ENCODE measurements at regions not wholly inside any gene's neighbourhood (a gene's known extent, or its start where the extent isn't known, plus 50 kb on each side); places are given as distances from the start of the nearest gene placed in this dataset.

DNA sequence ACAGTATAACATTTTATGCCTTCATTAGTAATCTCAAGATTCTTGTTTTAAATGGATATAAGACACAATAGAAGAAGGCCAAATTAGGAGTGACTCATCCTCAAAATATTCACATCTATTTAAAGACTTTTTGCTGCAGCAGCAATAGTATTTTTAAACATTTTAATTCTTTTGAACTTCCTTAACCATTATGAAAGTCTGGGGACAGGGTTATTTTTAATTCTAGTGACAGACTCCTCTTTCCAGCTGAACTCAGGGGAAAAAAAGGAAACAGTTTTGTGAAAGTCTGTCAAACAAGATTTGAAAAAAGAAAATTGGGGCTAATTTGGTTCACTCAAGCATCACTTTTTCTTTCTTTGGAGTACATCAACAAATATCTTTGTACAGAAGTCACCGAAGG, 541.8 kb downstream of the NUP35 start:
- Histone ChIP-seq H3K4me3 (ENCODE audit: low read length) (no peak overlapping the region), H3K79me2 (replicated peaks; ENCODE audit: insufficient read depth, low read length) (no peaks in the 10 kb centered on the region), H2AFZ (ENCODE audit: low read depth, low read length) (no peak overlapping the region), H3K27ac (ENCODE audit: low read length) (no peak overlapping the region), H3K9me3 (ENCODE audit: low read length) (no peaks in the 10 kb centered on the region), H3K36me3 (ENCODE audit: insufficient read depth, low read length) (no peaks in the 10 kb centered on the region), H3K9ac (ENCODE audit: low read length) (no peak overlapping the region), H3K9me2 (ENCODE audit: insufficient read depth, low read length) (no peaks in the 10 kb centered on the region), H3F3A (ENCODE audit: insufficient read depth, low read length, poor library complexity, severe bottlenecking) (no peaks in the 10 kb centered on the region), H3K4me2 (ENCODE audit: low read length) (no peak overlapping the region), H4K20me1 (ENCODE audit: insufficient read depth) (no peaks in the 10 kb centered on the region), H3K27me3 (ENCODE audit: insufficient read depth, low read depth, low read length) (no peaks in the 10 kb centered on the region)
- TF ChIP-seq MXI1 (conservative IDR thresholded peaks at IDR 0.05; ENCODE audit: poor library complexity, severe bottlenecking) = no peak
- TF ChIP-seq POLR2AphosphoS5 (IDR thresholded peaks at IDR 0.05) = no peak
- TF ChIP-seq REST (IDR thresholded peaks at IDR 0.05; ENCODE audit: borderline replicate concordance) = no peak
- no peak for TF ChIP-seq SMC3 (conservative IDR thresholded peaks at IDR 0.05; ENCODE audit: poor library complexity)
- no peak for TF ChIP-seq EZH2 (IDR thresholded peaks at IDR 0.05; ENCODE audit: borderline replicate concordance, insufficient read depth, low read length, poor library complexity, severe bottlenecking)
- TF ChIP-seq EP300 (conservative IDR thresholded peaks at IDR 0.05; ENCODE audit: poor library complexity, severe bottlenecking) = no peak
- TF ChIP-seq, protein P1, sequence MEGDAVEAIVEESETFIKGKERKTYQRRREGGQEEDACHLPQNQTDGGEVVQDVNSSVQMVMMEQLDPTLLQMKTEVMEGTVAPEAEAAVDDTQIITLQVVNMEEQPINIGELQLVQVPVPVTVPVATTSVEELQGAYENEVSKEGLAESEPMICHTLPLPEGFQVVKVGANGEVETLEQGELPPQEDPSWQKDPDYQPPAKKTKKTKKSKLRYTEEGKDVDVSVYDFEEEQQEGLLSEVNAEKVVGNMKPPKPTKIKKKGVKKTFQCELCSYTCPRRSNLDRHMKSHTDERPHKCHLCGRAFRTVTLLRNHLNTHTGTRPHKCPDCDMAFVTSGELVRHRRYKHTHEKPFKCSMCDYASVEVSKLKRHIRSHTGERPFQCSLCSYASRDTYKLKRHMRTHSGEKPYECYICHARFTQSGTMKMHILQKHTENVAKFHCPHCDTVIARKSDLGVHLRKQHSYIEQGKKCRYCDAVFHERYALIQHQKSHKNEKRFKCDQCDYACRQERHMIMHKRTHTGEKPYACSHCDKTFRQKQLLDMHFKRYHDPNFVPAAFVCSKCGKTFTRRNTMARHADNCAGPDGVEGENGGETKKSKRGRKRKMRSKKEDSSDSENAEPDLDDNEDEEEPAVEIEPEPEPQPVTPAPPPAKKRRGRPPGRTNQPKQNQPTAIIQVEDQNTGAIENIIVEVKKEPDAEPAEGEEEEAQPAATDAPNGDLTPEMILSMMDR (IDR thresholded peaks at IDR 0.05; ENCODE audit: poor library complexity, severe bottlenecking) = no peak
- no peak for TF ChIP-seq TAF1 (IDR thresholded peaks at IDR 0.05; ENCODE audit: low read depth)
- TF ChIP-seq RAD21 (conservative IDR thresholded peaks at IDR 0.05) = no peak

DNA sequence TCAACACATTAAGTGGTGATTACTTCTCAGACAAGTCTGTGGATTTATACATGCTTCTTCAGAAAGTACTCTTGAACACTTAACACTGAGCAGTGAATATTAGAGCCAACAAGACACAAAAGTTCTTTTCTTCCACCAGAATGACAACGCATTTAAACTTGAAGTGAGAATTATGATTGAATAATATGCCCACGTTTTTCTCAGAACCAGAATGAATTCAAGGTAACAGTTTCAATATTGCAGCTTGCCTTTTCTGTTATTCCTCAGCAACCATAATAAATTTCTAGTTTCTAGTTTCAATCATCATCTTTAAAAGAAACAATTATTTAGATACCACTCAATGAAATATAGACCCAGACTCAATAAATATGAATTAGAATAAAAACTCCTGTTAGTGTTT, 547.0 kb downstream of the NUP35 start:
- Histone ChIP-seq H3K4me2 (ENCODE audit: low read length) (no peak overlapping the region), H3K27me3 (ENCODE audit: insufficient read depth, low read depth, low read length) (no peaks in the 10 kb centered on the region), H2AFZ (ENCODE audit: low read depth, low read length) (no peak overlapping the region), H4K20me1 (ENCODE audit: insufficient read depth) (no peaks in the 10 kb centered on the region), H3K27ac (ENCODE audit: low read length) (no peak overlapping the region), H3K9ac (ENCODE audit: low read length) (no peak overlapping the region), H3K4me3 (ENCODE audit: low read length) (no peak overlapping the region), H3K36me3 (ENCODE audit: insufficient read depth, low read length) (no peaks in the 10 kb centered on the region), H3F3A (ENCODE audit: insufficient read depth, low read length, poor library complexity, severe bottlenecking) (no peaks in the 10 kb centered on the region), H3K79me2 (replicated peaks; ENCODE audit: insufficient read depth, low read length) (no peaks in the 10 kb centered on the region), H3K9me2 (ENCODE audit: insufficient read depth, low read length) (no peaks in the 10 kb centered on the region), H3K9me3 (ENCODE audit: low read length) (no peaks in the 10 kb centered on the region)
- TF ChIP-seq MXI1 (conservative IDR thresholded peaks at IDR 0.05; ENCODE audit: poor library complexity, severe bottlenecking) (no peak), SMC3 (conservative IDR thresholded peaks at IDR 0.05; ENCODE audit: poor library complexity) (no peak), TAF1 (IDR thresholded peaks at IDR 0.05; ENCODE audit: low read depth) (no peak), POLR2AphosphoS5 (IDR thresholded peaks at IDR 0.05) (peak; percentile 8), EZH2 (IDR thresholded peaks at IDR 0.05; ENCODE audit: borderline replicate concordance, insufficient read depth, low read length, poor library complexity, severe bottlenecking) (no peak), REST (IDR thresholded peaks at IDR 0.05; ENCODE audit: borderline replicate concordance) (no peak), RAD21 (conservative IDR thresholded peaks at IDR 0.05) (no peak)
- TF ChIP-seq, protein P1 (IDR thresholded peaks at IDR 0.05; ENCODE audit: poor library complexity, severe bottlenecking) = no peak
